HG03439 (cell line): ENCODE measurements at regions not wholly inside any gene's neighbourhood (a gene's known extent, or its start where the extent isn't known, plus 50 kb on each side); places are given as distances from the start of the nearest gene placed in this dataset.

Source experiments
- ATAC-seq: cut with Tn5 transposase; IDR thresholded peaks from one replicate; pipeline ENCODE4 v1.9.1; 2021; ENCODE audit warnings: mild to moderate bottlenecking, moderate library complexity; ENCODE audit not compliant: unreplicated experiment

- no peak for ATAC-seq
These were observed 116.1 kb upstream of the GALNT2 start for GRCh38 chr1:229950908-229951307.

GRCh38 chr1:229951856-229952534 is 115.0 kb upstream of the GALNT2 start:
- no peak for ATAC-seq

- no peak for ATAC-seq
These were observed 114.1 kb upstream of the GALNT2 start for GRCh38 chr1:229952670-229953520.

- ATAC-seq, result no peak
These were observed 113.2 kb upstream of the GALNT2 start for GRCh38 chr1:229953736-229954326.

GRCh38 chr1:229964281-229964680 is 102.8 kb upstream of the GALNT2 start:
- no peak for ATAC-seq

GRCh38 chr1:229970714-229971113 is 96.3 kb upstream of the GALNT2 start:
- no peak for ATAC-seq

- no peak for ATAC-seq
These were observed 95.9 kb upstream of the GALNT2 start for GRCh38 chr1:229971141-229971540.

- ATAC-seq, result no peak
These were observed 94.3 kb upstream of the GALNT2 start for GRCh38 chr1:229972600-229973296.

GRCh38 chr1:229973297-229973612 is 93.8 kb upstream of the GALNT2 start:
- no peak for ATAC-seq

- ATAC-seq, result no peak
These were observed 92.0 kb upstream of the GALNT2 start for GRCh38 chr1:229975047-229975446.

- no peak for ATAC-seq
These were observed 87.0 kb upstream of the GALNT2 start for GRCh38 chr1:229980009-229980408.

- ATAC-seq, result no peak
These were observed 85.3 kb upstream of the GALNT2 start for GRCh38 chr1:229981736-229982135.

GRCh38 chr1:229984310-229984991 is 82.6 kb upstream of the GALNT2 start:
- ATAC-seq, result no peak

- ATAC-seq, result no peak
These were observed 81.9 kb upstream of the GALNT2 start for GRCh38 chr1:229984992-229985612.

GRCh38 chr1:229985613-229986010 is 81.4 kb upstream of the GALNT2 start:
- ATAC-seq, result no peak

GRCh38 chr1:229986737-229987337 is 80.2 kb upstream of the GALNT2 start:
- no peak for ATAC-seq

- no peak for ATAC-seq
These were observed 79.1 kb upstream of the GALNT2 start for GRCh38 chr1:229987953-229988352.

- no peak for ATAC-seq
These were observed 78.5 kb upstream of the GALNT2 start for GRCh38 chr1:229988534-229988933.

GRCh38 chr1:229989591-229990248 is 77.3 kb upstream of the GALNT2 start:
- ATAC-seq, result no peak

GRCh38 chr1:229990326-229990725 is 76.7 kb upstream of the GALNT2 start:
- ATAC-seq, result no peak
